ENCODE measurements at regions not wholly inside any gene's neighbourhood (a gene's known extent, or its start where the extent isn't known, plus 50 kb on each side); places are given as distances from the start of the nearest gene placed in this dataset.
A peak's percentile ranks its signal among the peaks of the same experiment; 100 is the strongest.

DNA sequence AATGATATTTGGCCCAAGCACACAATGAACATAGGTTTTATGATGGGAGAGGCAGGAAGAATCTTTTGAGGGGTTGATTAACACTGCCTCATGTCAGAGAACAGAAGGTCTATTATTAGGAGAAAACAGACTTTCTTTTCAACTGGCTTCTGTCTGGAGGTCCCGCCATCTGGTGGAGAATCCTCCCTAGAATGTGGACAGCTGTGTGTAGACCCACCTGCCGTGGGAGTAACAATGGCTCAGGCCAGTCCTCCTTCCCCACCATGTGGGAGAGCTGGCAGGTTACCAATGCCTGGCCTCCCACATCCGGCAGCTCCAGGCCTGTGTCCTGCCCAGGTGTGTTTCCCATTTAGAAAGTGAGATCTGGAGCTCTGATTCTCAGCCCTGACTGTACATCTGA lies 70.4 kb upstream of the AOAH start (continued):
- TF ChIP-seq, protein P1, sequence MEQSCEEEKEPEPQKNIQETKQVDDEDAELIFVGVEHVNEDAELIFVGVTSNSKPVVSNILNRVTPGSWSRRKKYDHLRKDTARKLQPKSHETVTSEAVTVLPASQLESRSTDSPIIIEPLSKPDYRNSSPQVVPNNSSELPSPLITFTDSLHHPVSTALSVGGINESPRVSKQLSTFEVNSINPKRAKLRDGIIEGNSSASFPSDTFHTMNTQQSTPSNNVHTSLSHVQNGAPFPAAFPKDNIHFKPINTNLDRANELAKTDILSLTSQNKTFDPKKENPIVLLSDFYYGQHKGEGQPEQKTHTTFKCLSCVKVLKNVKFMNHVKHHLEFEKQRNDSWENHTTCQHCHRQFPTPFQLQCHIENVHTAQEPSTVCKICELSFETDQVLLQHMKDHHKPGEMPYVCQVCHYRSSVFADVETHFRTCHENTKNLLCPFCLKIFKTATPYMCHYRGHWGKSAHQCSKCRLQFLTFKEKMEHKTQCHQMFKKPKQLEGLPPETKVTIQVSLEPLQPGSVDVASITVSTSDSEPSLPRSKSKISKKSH (CRISPR knock-in tag; IDR thresholded peaks at IDR 0.05; ENCODE audit: borderline replicate concordance) = 0 out of 2 replicates have a peak, but pooled peaks have one; percentile 55
- no peak for TF ChIP-seq MAFG (CRISPR knock-in tag; IDR thresholded peaks at IDR 0.05)
- TF ChIP-seq ZNF263 (CRISPR knock-in tag; IDR thresholded peaks at IDR 0.05) = peak; percentile 72; the same call in 1 of the 2 replicates
- peak; percentile 30 for TF ChIP-seq ZEB1 (IDR thresholded peaks at IDR 0.05; ENCODE audit: insufficient replicate concordance, low read depth)
- TF ChIP-seq ZBTB37 (CRISPR knock-in tag; IDR thresholded peaks at IDR 0.05) = 0 out of 2 replicates have a peak, but pooled peaks have one; percentile 20
- no peak for TF ChIP-seq CBFB (CRISPR knock-in tag; IDR thresholded peaks at IDR 0.05)
- TF ChIP-seq, protein P2, sequence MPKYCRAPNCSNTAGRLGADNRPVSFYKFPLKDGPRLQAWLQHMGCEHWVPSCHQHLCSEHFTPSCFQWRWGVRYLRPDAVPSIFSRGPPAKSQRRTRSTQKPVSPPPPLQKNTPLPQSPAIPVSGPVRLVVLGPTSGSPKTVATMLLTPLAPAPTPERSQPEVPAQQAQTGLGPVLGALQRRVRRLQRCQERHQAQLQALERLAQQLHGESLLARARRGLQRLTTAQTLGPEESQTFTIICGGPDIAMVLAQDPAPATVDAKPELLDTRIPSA (CRISPR knock-in tag; IDR thresholded peaks at IDR 0.05; ENCODE audit: borderline replicate concordance) = no peak
- TF ChIP-seq ZNF253 (CRISPR knock-in tag; IDR thresholded peaks at IDR 0.05; ENCODE audit: borderline replicate concordance) = no peak
- TF ChIP-seq ZNF556 (CRISPR knock-in tag; IDR thresholded peaks at IDR 0.05; ENCODE audit: borderline replicate concordance) = 0 out of 2 replicates have a peak, but pooled peaks have one; percentile 26
- no peak for TF ChIP-seq NFYC (CRISPR knock-in tag; IDR thresholded peaks at IDR 0.05)
- TF ChIP-seq MAZ (IDR thresholded peaks at IDR 0.05; ENCODE audit: borderline replicate concordance, low read depth, low read length) = no peak
- TF ChIP-seq MAZ (CRISPR knock-in tag; IDR thresholded peaks at IDR 0.05; ENCODE audit: low read depth) = 0 out of 2 replicates have a peak, but pooled peaks have one; percentile 18
- TF ChIP-seq ZBTB46 (CRISPR knock-in tag; IDR thresholded peaks at IDR 0.05; ENCODE audit: borderline replicate concordance) = no peak
- TF ChIP-seq ZNF788 (CRISPR knock-in tag; IDR thresholded peaks at IDR 0.05; ENCODE audit: borderline replicate concordance) = peak; percentile 47; the same call in 1 of the 2 replicates
- TF ChIP-seq HMG20B (CRISPR knock-in tag; conservative IDR thresholded peaks at IDR 0.05) = no peak

All from HepG2 (cell line).